GM10266 (cell line): ENCODE measurements at regions not wholly inside any gene's neighbourhood (a gene's known extent, or its start where the extent isn't known, plus 50 kb on each side); places are given as distances from the start of the nearest gene placed in this dataset.

Source experiments
- DNase-seq: peaks from one replicate; pipeline ENCODE4 v3.0.0; 2012; ENCODE audit errors: extremely low spot score
- CTCF ChIP-seq: IDR thresholded peaks from 2 replicates; pipeline ENCODE4 v1.5.1; 2012; ENCODE audit warnings: mild to moderate bottlenecking, low read depth; ENCODE audit not compliant: control insufficient read depth, insufficient read depth; ENCODE audit errors: missing control alignments

- no peak for DNase-seq
- no peak for TF ChIP-seq CTCF
These were observed 401.0 kb downstream of the SI start for GRCh38 chr3:164677317-164677716.

GRCh38 chr3:164673738-164674137, 404.6 kb downstream of the SI start:
- no peak for TF ChIP-seq CTCF
- no peak for DNase-seq

DNA sequence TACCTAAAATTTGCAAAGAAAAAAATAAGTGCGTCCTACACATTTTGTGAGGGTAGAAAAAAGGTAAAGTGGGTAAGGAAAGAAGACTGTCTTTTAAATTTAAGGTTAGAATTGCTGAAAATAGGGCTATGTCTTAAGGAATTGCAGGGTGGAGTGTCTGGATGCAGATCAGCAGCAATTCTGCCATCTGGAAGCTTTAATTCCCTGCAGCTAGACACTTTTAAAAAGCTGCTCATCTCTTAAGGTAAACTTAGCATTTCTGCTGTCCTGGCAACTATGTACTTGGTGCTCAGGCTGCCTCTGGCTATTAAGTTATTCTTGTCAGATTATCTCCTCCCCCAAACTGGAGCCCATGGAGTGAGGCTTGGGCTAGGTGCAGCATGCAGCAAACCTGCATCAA, 420.2 kb downstream of the SI start:
- no peak for DNase-seq
- no peak for TF ChIP-seq CTCF

DNA sequence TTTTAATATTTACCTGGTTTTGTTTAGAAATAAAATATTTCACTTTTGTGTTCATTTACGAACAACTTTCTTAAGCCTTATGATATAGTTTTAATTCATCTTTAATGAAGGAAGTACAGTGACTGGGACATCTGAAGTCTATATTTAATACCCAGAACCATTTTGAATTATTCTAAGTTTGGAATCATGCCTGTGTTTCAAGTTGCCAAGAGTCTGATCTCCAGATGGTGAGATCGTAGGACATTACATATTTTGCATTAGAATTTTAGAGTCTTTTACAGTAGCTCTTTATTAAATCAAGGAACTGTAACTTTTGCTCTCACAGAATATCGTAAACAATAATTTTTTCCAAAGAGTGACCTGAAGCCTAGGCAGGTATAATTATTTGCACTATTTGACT, 420.7 kb downstream of the SI start:
- TF ChIP-seq CTCF, result no peak
- no peak for DNase-seq

- no peak for DNase-seq
- TF ChIP-seq CTCF, result no peak
These were observed 422.8 kb downstream of the SI start for GRCh38 chr3:164655462-164655861.

DNA sequence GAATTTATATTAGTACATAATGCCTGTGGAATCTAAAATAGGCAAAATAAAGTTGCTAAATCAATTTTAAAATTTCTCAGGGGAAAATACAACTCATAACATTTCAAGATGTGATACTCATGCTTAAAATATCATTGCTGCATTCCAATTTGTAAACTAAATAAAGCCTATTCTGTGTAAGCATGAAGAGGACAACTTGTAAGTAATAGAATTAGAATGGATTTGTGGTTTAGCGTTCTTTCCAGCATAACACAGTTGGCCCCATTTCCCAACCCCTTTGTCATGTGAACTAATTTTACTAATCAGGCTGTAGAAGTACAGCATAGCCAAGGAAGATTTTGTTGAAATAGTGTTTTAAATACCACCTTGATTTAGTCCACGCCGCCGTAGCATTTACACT, 437.2 kb downstream of the SI start:
- DNase-seq, result no peak
- TF ChIP-seq CTCF, result no peak

DNA sequence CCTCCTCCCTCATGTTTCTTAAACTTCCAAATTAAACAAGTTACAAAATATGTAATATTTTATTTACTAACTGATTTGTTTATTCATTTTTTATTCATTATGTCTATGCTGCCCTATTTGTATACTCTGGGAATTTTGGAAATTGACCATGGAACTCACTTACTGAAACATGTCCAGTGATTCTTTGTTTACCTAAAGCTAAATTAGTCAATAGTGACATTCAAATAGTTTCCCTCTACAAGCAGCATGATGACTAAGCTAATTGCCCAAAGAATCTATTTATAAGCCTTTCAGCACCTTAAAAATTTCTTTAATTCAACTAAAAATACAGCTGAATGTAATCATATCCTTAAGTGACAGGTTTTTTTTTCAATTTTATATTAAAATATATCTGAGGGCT, 437.7 kb downstream of the SI start:
- DNase-seq, result no peak
- TF ChIP-seq CTCF, result no peak
